ENCODE measurements at regions not wholly inside any gene's neighbourhood (a gene's known extent, or its start where the extent isn't known, plus 50 kb on each side); places are given as distances from the start of the nearest gene placed in this dataset.
A peak's percentile ranks its signal among the peaks of the same experiment; 100 is the strongest.
"Not testable (repeated sequence)": the region's sequence is repeated elsewhere in the genome, so short reads cannot be mapped to it uniquely, and the experiment has no call there.

DNA sequence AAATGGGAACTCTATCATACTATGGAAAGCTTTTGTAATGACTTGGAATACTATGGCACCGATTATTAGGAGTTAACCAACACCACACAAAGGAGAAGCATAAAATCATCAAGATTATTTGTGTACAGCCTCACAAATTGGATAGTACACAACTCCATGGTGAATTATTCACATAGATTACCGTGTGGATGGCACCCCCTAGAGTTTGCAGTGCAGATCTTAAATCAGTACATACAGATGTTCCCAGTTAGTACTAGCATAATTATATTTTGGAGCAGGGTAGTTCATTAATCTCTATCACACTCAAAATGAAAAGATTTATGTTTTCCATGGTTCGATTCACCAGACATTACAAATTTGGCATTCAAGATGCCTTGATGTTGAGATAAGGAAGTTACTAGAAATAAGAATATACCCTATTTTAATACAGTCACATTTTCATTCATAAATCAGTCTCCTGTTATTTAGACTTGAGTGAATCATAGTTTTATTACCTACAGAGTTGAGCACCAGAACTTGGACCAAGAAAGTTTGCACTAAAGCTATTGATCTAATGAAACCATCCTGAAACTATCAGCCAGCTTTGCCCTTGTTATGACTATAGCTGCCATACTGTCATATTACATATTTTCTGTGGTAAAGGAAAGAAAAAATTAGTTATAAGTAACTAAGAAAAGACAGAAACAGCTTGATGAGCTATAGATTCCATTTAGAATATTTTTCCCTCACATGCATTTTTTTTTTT is 531.8 kb downstream of the GLUD2 start:
- DNase-seq, result peak in 17 of 42 donors; percentile 6 to 52 (median 15)
- intact Hi-C loops (cut with DNase I), result no loop called here

DNA sequence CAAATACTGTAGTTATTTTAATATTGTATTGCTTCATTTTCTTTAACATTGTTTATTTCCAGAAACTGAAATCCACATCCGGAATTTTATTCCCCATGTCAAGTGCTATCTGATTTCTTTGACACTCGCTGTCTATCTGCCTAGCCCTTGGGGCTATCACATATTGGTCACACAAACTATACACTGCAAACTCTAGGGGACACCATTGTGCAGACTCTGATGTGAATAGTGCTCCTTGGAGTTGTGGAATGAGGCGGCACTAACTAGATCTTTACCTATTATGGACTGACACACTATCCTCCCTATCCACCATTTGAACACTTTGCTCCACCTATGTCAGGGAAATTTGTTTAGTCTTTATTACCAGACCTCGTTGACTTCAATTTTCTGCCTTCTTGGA is 534.5 kb downstream of the GLUD2 start:
- no peak for DNase-seq
- intact Hi-C loops (cut with DNase I), result no loop called here

- DNase-seq, result no peak
These were observed 538.2 kb downstream of the GLUD2 start for GRCh38 chrX:121585626-121586025.

DNA sequence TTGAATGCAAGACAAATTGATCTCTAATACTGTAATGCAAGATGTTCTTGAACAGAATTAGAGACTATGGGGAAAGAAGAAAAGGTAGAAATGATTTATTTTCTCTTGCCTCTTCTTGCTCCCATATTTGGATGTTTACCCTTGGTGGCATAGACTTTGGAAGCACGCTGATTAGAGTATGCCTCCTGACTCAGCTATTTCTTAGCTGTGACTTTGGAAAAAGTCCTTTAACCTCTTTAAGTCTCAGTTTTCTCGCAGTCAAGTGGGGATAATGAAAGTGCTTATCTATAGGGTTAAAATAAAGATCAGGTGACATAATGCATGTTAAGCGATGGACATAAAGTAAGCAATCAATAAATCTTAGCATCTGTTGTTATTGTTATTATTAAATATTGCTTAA is 545.5 kb downstream of the GLUD2 start:
- intact Hi-C loops (cut with DNase I), result no loop called here
- no peak for DNase-seq

More at GRCh38 chrX:121585626-121586025, 538.2 kb downstream of the GLUD2 start:
- intact Hi-C loops (cut with DNase I), result no loop called here

DNA sequence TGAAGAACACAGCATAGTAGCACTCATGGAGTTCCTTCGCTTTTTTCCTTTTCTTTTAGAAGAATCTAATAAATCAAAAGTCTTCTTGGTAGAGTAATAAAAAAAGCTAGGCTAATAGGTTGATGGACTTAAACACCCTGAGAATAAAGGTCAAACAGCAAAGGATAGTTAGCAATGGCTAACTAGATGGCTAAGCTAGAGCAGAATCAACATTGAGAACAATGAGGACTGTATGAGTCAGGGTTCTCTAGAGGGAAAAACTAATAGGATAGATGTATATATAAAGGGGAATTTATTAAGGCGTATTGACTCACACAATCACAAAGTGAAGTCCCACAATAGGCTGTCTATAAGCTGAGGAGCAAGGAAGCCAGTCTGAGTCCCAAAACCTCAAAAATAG is 550.9 kb downstream of the GLUD2 start:
- intact Hi-C loops (cut with DNase I), result no loop called here
- DNase-seq, result no peak

DNA sequence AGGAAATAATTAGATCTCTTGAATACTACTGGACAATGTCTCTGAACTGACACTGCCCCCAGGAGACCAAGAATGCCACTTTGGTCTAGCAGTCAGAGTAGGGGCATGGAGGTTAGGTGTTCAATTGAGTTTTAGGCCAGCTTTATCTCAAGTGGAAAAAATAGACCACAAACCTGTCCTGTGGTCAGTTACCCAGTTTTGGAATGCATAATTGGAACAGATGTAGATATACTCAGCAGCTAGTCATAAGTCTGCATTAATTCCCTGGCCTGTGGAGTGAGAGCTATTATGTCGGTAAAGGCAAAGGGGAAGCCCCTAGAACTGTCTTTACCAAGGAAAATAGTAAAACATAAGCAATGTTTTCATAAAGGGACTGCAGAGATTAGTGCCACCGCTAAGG is 587.7 kb downstream of the GLUD2 start:
- DNase-seq, result no peak
- intact Hi-C loops (cut with DNase I), result no loop called here

GRCh38 chrX:121639781-121640180 is 592.4 kb downstream of the GLUD2 start:
- no peak for DNase-seq
- intact Hi-C loops (cut with DNase I), result no loop called here

DNA sequence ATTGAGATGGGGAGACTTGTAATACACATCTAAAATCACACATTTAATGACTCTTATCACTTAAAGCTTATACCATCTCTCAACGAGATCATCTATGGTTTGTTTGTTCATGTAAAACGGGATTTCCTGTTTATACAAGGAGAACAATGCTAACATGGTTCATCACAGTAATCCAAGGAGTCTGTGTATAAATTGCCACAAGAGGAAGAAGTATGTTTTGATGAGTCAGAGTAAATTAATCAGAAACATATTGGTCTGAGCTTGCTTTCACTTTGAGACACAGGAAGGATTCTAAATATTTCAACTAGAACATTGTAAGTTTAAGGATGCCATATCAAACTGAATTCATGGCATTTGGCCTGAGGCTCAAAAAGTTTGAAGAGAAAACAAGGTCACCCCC is 594.1 kb downstream of the GLUD2 start:
- DNase-seq, result no peak
- intact Hi-C loops (cut with DNase I), result no loop called here

- intact Hi-C loops (cut with DNase I), result no loop called here
- DNase-seq, result no peak
These were observed 595.0 kb downstream of the GLUD2 start for GRCh38 chrX:121642415-121642814.

DNA sequence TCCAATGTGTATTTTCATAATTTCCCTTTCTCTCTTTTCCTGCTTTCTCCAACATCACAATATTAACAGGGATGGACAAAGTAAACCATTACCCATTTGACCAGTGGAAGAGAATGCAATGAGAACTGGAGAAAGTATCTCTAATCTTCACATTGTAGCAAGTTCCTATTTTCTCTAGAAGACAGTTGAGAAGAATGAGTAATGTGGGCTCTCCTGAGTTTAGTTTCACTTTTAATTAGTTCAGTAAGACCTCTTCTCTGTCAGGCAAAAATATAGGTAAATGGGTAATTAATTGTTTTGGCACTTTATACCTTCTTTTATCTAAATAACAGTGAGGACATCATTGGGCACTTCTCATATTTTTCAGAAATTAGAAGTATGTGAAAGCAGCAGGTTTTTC is 602.0 kb downstream of the GLUD2 start:
- no peak for DNase-seq
- intact Hi-C loops (cut with DNase I), result no loop called here

- peak in 1 of 42 donors; percentile 35 for DNase-seq
- intact Hi-C loops (cut with DNase I), result no loop called here
These were observed 607.9 kb downstream of the GLUD2 start for GRCh38 chrX:121655276-121655675.

GRCh38 chrX:121666171-121666570 is 618.8 kb downstream of the GLUD2 start:
- DNase-seq, result no peak
- intact Hi-C loops (cut with DNase I), result no loop called here

GRCh38 chrX:121671649-121672048 is 624.2 kb downstream of the GLUD2 start:
- intact Hi-C loops (cut with DNase I), result no loop called here
- DNase-seq, result no peak

DNA sequence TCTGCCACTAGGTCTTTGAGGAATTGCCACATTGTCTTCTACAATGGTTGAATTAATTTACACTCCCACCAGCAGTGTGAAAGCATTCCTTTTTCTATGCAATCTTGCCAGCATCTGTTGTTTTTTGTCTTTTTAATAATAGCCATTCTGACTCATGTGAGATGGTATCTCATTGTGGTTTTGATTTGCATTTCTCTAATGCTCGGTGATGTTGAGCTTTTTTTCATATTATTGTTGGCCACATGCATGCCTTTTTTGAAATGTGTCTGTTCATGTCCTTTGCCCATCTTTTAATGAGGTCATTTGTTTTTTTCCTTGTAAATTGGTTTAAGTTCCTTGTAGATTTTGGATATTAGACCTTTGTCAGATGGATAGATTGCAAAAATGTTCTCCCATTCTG is 661.8 kb downstream of the GLUD2 start:
- intact Hi-C loops (cut with DNase I); DNase-seq: not testable (repeated sequence)

DNA sequence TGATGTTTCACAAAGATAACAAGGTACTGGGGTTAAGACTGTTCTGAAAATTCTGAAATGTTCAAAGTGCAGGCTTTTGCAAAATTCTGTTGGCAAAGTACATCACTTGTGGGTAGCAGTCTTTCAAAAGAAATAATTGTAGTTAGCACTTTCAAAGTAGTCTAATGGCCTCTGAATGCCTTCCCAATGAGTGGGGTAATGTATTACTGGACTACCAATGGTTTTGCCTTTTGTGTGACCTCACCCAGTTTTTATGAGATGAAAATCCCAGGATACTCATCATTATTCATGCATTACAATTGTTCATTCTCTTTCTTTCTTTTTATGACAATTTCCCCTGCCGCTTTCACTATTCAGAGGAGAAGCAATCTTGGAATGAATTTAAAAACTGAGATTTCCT is 686.1 kb downstream of the GLUD2 start:
- intact Hi-C loops (cut with DNase I), result no loop called here
- no peak for DNase-seq

DNA sequence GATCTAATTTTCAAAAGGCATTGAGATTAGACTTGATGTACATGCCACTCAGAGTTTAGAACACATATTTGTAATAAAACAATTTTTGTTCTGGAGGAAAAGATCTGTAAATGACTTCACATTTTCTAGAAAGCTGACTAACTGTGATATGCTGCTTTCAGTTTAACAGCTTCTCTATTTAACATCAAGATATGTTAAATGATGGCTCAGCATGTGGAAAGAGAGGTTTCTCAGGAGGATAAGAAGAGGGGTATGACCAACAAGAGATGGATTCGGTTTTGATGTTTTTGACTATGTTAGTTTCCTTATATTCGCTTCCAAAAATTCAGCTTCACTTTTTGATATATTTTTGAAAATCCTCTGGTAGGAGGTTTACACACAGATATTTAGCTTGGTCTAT is 698.7 kb downstream of the GLUD2 start:
- intact Hi-C loops (cut with DNase I), result no loop called here
- DNase-seq, result no peak

GRCh38 chrX:121753602-121754001 is 706.2 kb downstream of the GLUD2 start:
- intact Hi-C loops (cut with DNase I); DNase-seq: not testable (repeated sequence)

DNA sequence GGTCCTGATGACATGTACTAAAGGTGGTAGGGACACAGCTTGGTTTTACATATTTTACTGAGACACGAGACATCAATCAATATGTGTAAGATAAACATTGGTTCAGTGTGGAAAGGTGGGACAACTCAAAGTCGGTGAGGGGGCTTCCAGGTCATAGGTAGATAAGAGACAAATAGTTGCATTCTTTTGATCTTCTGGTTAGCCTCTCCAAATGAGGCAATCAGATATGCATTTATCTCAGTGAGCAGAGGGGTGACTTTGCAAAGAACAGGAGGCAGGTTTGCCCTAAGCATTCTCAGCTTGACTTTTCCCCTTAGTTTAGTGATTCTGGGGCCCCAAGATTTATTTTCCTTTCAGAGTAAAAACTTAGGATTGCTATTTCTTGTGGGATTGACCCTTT is 706.9 kb downstream of the GLUD2 start:
- intact Hi-C loops (cut with DNase I), result no loop called here
- no peak for DNase-seq

DNA sequence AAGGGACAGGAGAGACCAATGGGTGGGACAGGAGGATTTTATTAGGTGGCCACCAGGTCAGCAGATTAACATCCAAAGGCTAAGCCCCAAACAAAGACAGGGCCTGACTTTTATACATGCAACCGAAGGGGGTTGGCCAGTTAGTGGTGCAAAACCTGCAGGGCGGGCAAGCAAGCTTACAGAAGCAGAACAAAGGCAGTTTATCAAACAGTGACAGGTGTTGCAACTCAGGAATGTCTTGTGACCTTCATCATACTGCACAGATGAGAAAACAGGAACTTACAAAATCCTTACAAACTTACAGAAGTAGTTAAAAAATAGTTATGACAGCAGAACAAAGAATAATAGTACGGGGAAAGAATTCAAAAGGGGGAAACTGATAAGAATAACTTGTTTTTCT is 708.1 kb downstream of the GLUD2 start:
- intact Hi-C loops (cut with DNase I), result no loop called here
- no peak for DNase-seq

DNA sequence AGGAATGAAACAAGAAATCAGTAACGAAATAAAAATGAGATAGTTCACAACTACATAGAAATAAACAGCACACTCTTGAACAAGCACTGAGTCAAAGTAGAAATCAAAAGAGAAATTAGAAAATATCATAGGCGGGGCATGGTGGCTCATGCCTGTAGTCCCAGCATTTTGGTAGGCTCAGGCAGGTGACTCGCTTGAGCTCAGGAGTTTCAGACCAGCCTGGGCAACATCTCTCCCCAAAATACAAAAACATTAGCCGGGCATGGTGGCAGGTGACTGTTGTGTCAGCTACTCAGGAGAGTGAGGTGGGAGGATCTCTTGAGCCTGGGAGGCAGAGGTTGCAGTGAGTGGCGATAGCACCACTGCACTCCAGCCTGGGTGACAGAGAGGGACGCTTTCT is 714.4 kb downstream of the GLUD2 start:
- intact Hi-C loops (cut with DNase I), result no loop called here
- DNase-seq, result no peak

DNA sequence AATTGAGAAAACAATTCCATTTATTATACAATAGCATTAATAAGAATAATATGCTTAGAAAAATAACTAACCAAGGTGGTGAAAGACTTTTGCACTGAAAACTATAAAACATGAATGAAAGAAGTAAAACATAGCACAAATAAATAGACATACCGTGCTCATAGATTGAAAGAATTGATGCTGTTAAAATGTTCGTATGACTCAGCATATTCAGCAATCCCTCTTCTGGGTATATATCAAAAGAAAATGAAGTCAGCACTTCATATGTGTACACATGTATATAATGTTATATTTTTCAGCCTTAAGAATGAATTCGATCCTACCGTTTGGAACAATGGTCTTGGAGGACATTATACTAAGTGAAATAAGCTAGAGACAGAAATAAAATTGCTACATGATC is 716.3 kb downstream of the GLUD2 start:
- DNase-seq, result no peak
- intact Hi-C loops (cut with DNase I), result no loop called here

- not testable (repeated sequence) for DNase-seq
These were observed 720.8 kb downstream of the GLUD2 start for GRCh38 chrX:121768210-121768609.

More at GRCh38 chrX:121768210-121768609, 720.8 kb downstream of the GLUD2 start:
- intact Hi-C loops (cut with DNase I), result not testable (repeated sequence)

Data from head of caudate nucleus (tissue), 42 donors.